T-helper 2 cell (primary cell): ENCODE measurements at regions not wholly inside any gene's neighbourhood (a gene's known extent, or its start where the extent isn't known, plus 50 kb on each side); places are given as distances from the start of the nearest gene placed in this dataset.

Experiments
- DNase-seq, 5 experiments: peaks; one replicate each; pipeline versions ENCODE4 v3.0.0 to v3.0.0-alpha.2; 2012 to 2022

GRCh38 chr18:49656073-49656692 is 94.3 kb downstream of the LIPG start:
- DNase-seq: peak in 1 of 5 experiments; percentile 24

DNA sequence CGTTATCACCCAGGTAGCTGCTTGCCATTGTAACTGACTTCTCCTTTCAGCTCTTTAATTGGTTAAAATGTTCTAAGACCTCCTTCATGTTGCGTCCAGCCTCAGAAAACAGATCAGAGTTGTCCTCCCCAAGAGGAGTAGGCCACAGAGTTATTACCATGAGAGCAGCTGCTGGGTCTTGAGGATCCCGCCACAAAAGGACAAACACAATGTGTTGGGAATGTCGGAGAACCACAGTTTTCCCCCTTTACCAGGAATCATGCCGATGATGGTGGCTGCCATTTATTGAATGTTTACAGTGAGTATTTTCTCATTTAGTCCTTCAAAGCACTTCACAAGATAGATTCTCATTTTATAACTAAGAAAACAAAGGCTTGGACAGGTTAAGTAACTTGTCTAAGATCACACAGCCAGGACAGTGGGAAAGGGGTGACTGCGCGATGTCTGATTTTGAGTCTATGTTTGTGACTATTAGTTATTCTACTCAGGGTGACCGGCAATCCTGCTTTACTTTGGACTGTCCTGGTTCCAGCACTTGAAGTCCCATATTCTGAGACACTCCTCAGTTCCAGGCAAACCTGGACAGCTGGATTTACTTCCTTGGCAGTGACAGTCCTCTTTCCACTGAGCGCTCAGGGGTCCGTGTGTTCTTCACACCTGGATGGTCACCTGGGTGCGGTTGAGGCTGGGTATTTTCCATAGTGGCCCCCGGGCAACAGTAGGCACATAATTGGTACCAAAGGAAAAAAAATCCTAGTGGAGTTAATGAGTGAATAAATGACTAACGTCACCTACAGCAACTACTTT is 93.6 kb downstream of the LIPG start:
- no peak for DNase-seq

DNA sequence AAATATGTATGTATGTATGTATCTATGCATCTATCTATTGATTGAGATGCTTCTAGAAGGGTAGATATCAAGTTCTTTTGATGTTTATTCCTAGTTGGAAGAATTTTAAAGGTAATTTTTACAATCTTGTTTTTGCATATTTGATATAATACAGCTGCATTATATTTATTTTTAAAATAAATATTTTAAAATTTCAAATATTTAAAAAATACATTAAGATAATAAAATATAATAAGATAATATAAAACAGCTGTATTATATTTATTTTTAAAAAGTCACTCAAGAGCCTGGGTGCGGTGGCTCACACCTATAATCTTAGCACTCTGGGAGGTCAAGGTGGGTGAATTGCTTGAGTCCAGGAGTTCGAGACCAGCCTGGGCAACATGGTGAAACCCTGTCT is 92.5 kb downstream of the LIPG start:
- DNase-seq: no peak

DNA sequence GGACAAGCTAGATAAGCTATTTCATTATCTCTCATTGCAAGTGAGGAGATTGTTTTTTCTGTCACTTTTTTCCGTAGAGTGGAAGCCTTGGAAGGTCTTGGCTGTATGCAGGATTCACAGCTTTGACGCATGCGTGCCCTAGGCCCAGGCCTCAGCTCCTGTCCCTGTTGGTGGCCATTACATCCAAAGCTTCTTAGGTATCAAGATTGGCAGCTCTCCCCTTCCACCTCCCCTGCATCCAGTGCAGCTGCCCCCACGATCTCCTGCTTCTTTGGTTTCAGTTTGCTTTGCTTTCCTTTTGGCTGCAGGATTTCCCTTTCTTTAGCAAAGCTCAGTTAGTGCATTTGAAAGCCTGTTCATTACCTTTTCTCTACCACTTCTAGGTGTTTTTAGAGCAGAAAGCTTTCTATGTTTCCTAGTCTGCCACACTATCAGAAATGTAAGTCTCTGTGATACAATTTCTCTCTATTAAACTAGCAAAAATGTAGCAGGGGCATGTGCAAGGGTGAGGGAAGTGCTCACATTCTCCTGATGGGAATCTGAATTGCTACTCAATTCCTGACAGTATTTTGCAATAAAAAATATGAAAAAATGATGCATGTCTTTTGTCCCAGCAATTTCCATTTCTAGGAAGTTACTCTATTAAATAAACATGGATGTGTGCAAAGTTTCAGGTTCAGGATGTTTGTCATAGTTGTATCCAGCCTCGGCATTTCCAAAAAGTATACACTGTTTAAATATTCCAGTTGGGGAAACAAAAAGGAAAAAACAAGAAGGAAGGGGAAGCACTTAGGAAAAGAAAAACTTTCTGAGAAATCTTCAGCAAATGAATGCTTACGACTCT is 91.2 kb downstream of the LIPG start:
- no peak for DNase-seq

GRCh38 chr18:49651033-49651432 is 89.2 kb downstream of the LIPG start:
- no peak for DNase-seq

GRCh38 chr18:49650426-49650891 is 88.6 kb downstream of the LIPG start:
- no peak for DNase-seq

GRCh38 chr18:49648811-49649210 is 87.0 kb downstream of the LIPG start:
- no peak for DNase-seq
